ENCODE measurements at regions not wholly inside any gene's neighbourhood (a gene's known extent, or its start where the extent isn't known, plus 50 kb on each side); places are given as distances from the start of the nearest gene placed in this dataset.

DNA sequence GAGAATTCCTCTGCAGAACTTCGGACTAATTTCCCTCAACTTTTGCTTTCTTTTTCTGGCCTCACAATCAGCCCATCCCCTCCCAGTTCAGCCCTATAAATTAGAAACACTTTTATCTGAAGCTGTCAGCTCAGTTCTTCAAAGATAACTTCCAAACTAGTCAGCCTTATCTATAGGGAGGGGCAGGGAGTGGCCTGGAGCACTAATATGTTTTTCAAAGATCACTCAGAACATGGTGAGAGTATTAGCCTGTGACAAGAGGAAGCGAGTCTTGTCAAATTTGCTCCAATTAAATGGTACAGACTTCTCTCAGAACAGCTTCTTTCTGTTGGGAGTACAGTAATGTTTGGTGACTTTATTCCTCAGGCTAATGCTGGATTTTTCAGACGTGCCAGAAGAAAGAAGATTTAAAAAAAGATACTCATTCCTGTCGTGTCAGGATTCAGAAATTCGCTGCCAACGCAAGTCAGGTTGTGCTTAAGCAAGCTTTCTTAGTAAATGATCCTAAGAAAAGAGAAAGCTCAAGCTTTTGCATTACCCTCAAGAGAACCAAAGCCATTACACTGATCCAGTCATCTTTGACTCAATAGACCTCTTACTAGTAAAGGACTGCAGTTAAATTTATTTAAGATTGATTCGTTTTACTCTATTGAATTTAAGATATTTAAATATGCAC, 1033.6 kb downstream of the SLITRK5 start:
- Histone ChIP-seq H2AFZ (ENCODE audit: low read length) (no peak overlapping the region), H3K27me3 (ENCODE audit: insufficient read depth, low read length) (no peaks in the 10 kb centered on the region), H3K4me1 (ENCODE audit: insufficient read depth, low read length) (no peaks in the 10 kb centered on the region), H3K4me2 (ENCODE audit: insufficient read depth, low read length) (no peak overlapping the region), H3K4me3 (ENCODE audit: insufficient read depth, low read length) (no peak overlapping the region), H3K79me2 (ENCODE audit: insufficient read depth, low read length) (no peaks in the 10 kb centered on the region), H4K20me1 (ENCODE audit: insufficient read depth, low read length) (no peaks in the 10 kb centered on the region), H3K9me3 (ENCODE audit: low read depth, low read length) (no peaks in the 10 kb centered on the region), H3K36me3 (ENCODE audit: insufficient read depth, low read length) (no peaks in the 10 kb centered on the region), H3K27ac (ENCODE audit: low read depth, low read length) (no peak overlapping the region)
- no peak for DNase-seq (ENCODE audit: insufficient read length, low spot score, missing footprints)
- TF ChIP-seq, protein P1, sequence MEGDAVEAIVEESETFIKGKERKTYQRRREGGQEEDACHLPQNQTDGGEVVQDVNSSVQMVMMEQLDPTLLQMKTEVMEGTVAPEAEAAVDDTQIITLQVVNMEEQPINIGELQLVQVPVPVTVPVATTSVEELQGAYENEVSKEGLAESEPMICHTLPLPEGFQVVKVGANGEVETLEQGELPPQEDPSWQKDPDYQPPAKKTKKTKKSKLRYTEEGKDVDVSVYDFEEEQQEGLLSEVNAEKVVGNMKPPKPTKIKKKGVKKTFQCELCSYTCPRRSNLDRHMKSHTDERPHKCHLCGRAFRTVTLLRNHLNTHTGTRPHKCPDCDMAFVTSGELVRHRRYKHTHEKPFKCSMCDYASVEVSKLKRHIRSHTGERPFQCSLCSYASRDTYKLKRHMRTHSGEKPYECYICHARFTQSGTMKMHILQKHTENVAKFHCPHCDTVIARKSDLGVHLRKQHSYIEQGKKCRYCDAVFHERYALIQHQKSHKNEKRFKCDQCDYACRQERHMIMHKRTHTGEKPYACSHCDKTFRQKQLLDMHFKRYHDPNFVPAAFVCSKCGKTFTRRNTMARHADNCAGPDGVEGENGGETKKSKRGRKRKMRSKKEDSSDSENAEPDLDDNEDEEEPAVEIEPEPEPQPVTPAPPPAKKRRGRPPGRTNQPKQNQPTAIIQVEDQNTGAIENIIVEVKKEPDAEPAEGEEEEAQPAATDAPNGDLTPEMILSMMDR (IDR thresholded peaks at IDR 0.05; ENCODE audit: extremely low read depth, low read depth, low read length), result no peak

DNA sequence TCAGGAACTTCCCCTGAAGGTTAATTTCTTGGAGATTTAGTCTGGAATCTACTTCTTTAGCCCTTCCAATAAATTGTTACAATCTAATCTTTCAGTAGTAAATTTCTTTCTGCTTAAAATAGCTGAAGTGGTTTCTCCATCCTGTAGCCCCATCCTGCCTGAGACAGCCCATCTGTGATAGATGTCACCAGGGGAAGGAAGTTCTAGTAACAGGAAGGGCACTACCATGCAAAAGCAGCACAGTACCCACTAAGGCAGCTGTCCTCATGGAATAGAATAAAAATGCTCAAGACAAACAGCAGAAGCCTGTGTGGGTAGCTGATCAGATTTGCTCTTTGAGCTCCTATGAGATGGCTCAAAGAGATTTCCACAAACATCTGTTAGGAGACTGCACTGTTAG, 1036.5 kb downstream of the SLITRK5 start:
- Histone ChIP-seq H3K4me1 (ENCODE audit: insufficient read depth, low read length) (no peaks in the 10 kb centered on the region), H2AFZ (ENCODE audit: low read length) (no peak overlapping the region), H3K36me3 (ENCODE audit: insufficient read depth, low read length) (no peaks in the 10 kb centered on the region), H3K4me2 (ENCODE audit: insufficient read depth, low read length) (no peak overlapping the region), H3K27ac (ENCODE audit: low read depth, low read length) (no peak overlapping the region), H4K20me1 (ENCODE audit: insufficient read depth, low read length) (no peaks in the 10 kb centered on the region), H3K79me2 (ENCODE audit: insufficient read depth, low read length) (no peaks in the 10 kb centered on the region), H3K9me3 (ENCODE audit: low read depth, low read length) (no peaks in the 10 kb centered on the region), H3K4me3 (ENCODE audit: insufficient read depth, low read length) (no peak overlapping the region), H3K27me3 (ENCODE audit: insufficient read depth, low read length) (no peaks in the 10 kb centered on the region)
- no peak for DNase-seq (ENCODE audit: insufficient read length, low spot score, missing footprints)
- TF ChIP-seq, protein P1 (IDR thresholded peaks at IDR 0.05; ENCODE audit: extremely low read depth, low read depth, low read length), result no peak

DNA sequence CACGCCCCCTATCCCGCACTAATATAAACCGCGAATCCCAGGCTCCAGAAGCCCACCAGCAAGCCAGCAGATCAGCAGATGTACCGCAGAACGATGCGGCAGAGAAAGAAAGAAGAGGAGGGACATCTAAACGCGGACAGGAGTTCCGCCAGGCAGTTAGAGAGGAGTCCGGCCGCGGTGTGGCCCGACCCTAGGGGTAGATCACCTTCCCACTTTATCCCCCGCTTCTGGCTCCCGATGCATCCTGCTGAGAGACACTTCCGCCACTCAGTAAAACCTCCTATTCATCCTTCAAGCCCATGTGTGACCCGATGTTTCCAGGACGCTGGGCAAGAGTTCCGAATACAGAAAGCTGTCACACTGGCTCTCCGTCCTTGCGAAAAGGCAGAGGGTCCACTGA, 1046.8 kb downstream of the SLITRK5 start:
- DNase-seq (ENCODE audit: insufficient read length, low spot score, missing footprints), result no peak
- Histone ChIP-seq H3K27me3 (ENCODE audit: insufficient read depth, low read length) (no peaks in the 10 kb centered on the region), H4K20me1 (ENCODE audit: insufficient read depth, low read length) (no peaks in the 10 kb centered on the region), H3K79me2 (ENCODE audit: insufficient read depth, low read length) (no peaks in the 10 kb centered on the region), H2AFZ (ENCODE audit: low read length) (no peak overlapping the region), H3K27ac (ENCODE audit: low read depth, low read length) (no peak overlapping the region), H3K4me2 (ENCODE audit: insufficient read depth, low read length) (no peak overlapping the region), H3K9me3 (ENCODE audit: low read depth, low read length) (peaks cover 5% of the 10 kb centered on the region), H3K4me1 (ENCODE audit: insufficient read depth, low read length) (no peaks in the 10 kb centered on the region), H3K36me3 (ENCODE audit: insufficient read depth, low read length) (no peaks in the 10 kb centered on the region), H3K4me3 (ENCODE audit: insufficient read depth, low read length) (no peak overlapping the region)
- TF ChIP-seq, protein P1 (IDR thresholded peaks at IDR 0.05; ENCODE audit: extremely low read depth, low read depth, low read length), result no peak

DNA sequence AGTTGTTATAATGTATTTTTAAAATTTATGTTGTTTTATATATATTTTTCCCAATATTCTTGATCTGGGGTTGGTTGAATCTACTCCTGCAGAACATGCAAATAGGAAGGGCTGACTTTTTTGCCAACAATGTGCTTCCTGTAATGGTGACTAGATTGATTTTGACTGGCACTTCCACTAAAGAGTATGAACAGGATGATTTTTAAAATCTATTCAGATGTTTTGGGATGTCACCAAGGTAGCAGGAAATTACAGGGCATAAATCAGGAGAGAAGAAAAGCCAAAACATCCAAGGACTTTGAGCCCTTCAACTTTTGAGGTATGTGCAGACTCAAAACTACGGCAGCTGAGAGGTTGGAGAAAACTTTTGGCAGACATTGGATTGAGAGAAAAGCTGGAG, 1047.6 kb downstream of the SLITRK5 start:
- Histone ChIP-seq H3K79me2 (ENCODE audit: insufficient read depth, low read length) (no peaks in the 10 kb centered on the region), H2AFZ (ENCODE audit: low read length) (no peak overlapping the region), H3K4me3 (ENCODE audit: insufficient read depth, low read length) (no peak overlapping the region), H3K36me3 (ENCODE audit: insufficient read depth, low read length) (no peaks in the 10 kb centered on the region), H3K27me3 (ENCODE audit: insufficient read depth, low read length) (no peaks in the 10 kb centered on the region), H3K4me2 (ENCODE audit: insufficient read depth, low read length) (no peak overlapping the region), H3K27ac (ENCODE audit: low read depth, low read length) (no peak overlapping the region), H3K9me3 (ENCODE audit: low read depth, low read length) (peaks cover 5% of the 10 kb centered on the region), H3K4me1 (ENCODE audit: insufficient read depth, low read length) (no peaks in the 10 kb centered on the region), H4K20me1 (ENCODE audit: insufficient read depth, low read length) (no peaks in the 10 kb centered on the region)
- DNase-seq (ENCODE audit: insufficient read length, low spot score, missing footprints), result no peak
- TF ChIP-seq, protein P1 (IDR thresholded peaks at IDR 0.05; ENCODE audit: extremely low read depth, low read depth, low read length), result no peak

Data from osteoblast (primary cell).